ENCODE measurements at regions not wholly inside any gene's neighbourhood (a gene's known extent, or its start where the extent isn't known, plus 50 kb on each side); places are given as distances from the start of the nearest gene placed in this dataset.

- no peaks in the 10 kb centered on the region for H3K27me3 ChIP-seq (ENCODE audit: control insufficient read depth in 4 of 4, insufficient read depth in 4 of 4, low read length in 3 of 4)
- H3K36me3 ChIP-seq (ENCODE audit: control insufficient read depth in 4 of 4, insufficient read depth in 3 of 4, low read depth in 1 of 4, low read length in 3 of 4): no peaks in the 10 kb centered on the region
- H3K9ac ChIP-seq (ENCODE audit: low read depth in 1 of 2, low read length in 2 of 2): no peak overlapping the region
- no peak overlapping the region for H3K27ac ChIP-seq (ENCODE audit: low read depth in 1 of 2, low read length in 2 of 2)
- no peak for DNase-seq (ENCODE audit: low spot score)
- no peaks in the 10 kb centered on the region for H3K4me1 ChIP-seq (ENCODE audit: control insufficient read depth in 4 of 4, insufficient read depth in 4 of 4, low read length in 3 of 4)
- no peaks in the 10 kb centered on the region for H3K9me3 ChIP-seq (ENCODE audit: control insufficient read depth in 4 of 4, low read length in 3 of 4)
- H3K4me3 ChIP-seq (ENCODE audit: low read depth in 1 of 3, low read length in 3 of 3): no peak overlapping the region
- no peak for TF ChIP-seq YY1 (IDR thresholded peaks at IDR 0.05)
- no peak for TF ChIP-seq HNF4A (conservative IDR thresholded peaks at IDR 0.05)
- TF ChIP-seq EGR1 (IDR thresholded peaks at IDR 0.05; ENCODE audit: low read depth in 2 of 2): no peak
- TF ChIP-seq ATF3 (IDR thresholded peaks at IDR 0.05): no peak
- TF ChIP-seq ZBTB33 (IDR thresholded peaks at IDR 0.05): no peak
- TF ChIP-seq CTCF (IDR thresholded peaks at IDR 0.05; ENCODE audit: low read depth, low read length, missing input control): no peak
- no peak for TF ChIP-seq GABPA (IDR thresholded peaks at IDR 0.05 in 1 of 2, conservative IDR thresholded peaks at IDR 0.05 in 1 of 2)
- TF ChIP-seq FOXA2 (IDR thresholded peaks at IDR 0.05): no peak
- TF ChIP-seq TAF1 (conservative IDR thresholded peaks at IDR 0.05): no peak
- TF ChIP-seq REST (IDR thresholded peaks at IDR 0.05): no peak
- 87% methylated on average over 4 of the region's 4 CpGs for WGBS
These were observed 2187.6 kb upstream of the CELF4 start for GRCh38 chr18:39753178-39753577.

- DNase-seq (ENCODE audit: low spot score): no peak
- Histone ChIP-seq H3K9me3 (ENCODE audit: control insufficient read depth in 4 of 4, low read length in 3 of 4) (no peaks in the 10 kb centered on the region), H3K4me1 (ENCODE audit: control insufficient read depth in 4 of 4, insufficient read depth in 4 of 4, low read length in 3 of 4) (no peaks in the 10 kb centered on the region), H3K27ac (ENCODE audit: low read depth in 1 of 2, low read length in 2 of 2) (no peak overlapping the region), H3K4me3 (ENCODE audit: low read depth in 1 of 3, low read length in 3 of 3) (no peak overlapping the region), H3K36me3 (ENCODE audit: control insufficient read depth in 4 of 4, insufficient read depth in 3 of 4, low read depth in 1 of 4, low read length in 3 of 4) (no peaks in the 10 kb centered on the region), H3K27me3 (ENCODE audit: control insufficient read depth in 4 of 4, insufficient read depth in 4 of 4, low read length in 3 of 4) (no peaks in the 10 kb centered on the region), H3K9ac (ENCODE audit: low read depth in 1 of 2, low read length in 2 of 2) (no peak overlapping the region)
- 39% methylated on average over 2 of the region's 2 CpGs for WGBS
- TF ChIP-seq FOXA1 (IDR thresholded peaks at IDR 0.05) (no peak), JUND (IDR thresholded peaks at IDR 0.05) (no peak), GABPA (IDR thresholded peaks at IDR 0.05 in 1 of 2, conservative IDR thresholded peaks at IDR 0.05 in 1 of 2) (no peak), RXRA (IDR thresholded peaks at IDR 0.05) (no peak), HNF4G (IDR thresholded peaks at IDR 0.05) (no peak), HNF4A (conservative IDR thresholded peaks at IDR 0.05) (no peak), ZBTB33 (IDR thresholded peaks at IDR 0.05) (no peak), ATF3 (IDR thresholded peaks at IDR 0.05) (no peak), TAF1 (conservative IDR thresholded peaks at IDR 0.05) (no peak), MAX (IDR thresholded peaks at IDR 0.05) (no peak), SP1 (IDR thresholded peaks at IDR 0.05) (no peak), EGR1 (IDR thresholded peaks at IDR 0.05; ENCODE audit: low read depth in 2 of 2) (no peak), NR2F2 (IDR thresholded peaks at IDR 0.05) (no peak), CTCF (IDR thresholded peaks at IDR 0.05; ENCODE audit: low read depth, low read length, missing input control) (no peak), RAD21 (IDR thresholded peaks at IDR 0.05) (no peak), FOXA2 (IDR thresholded peaks at IDR 0.05) (no peak)
These were observed 2186.8 kb upstream of the CELF4 start for GRCh38 chr18:39752351-39752750.

All from liver (tissue), 8 donors.